ENCODE measurements at regions not wholly inside any gene's neighbourhood (a gene's known extent, or its start where the extent isn't known, plus 50 kb on each side); places are given as distances from the start of the nearest gene placed in this dataset.
"Not testable (repeated sequence)": the region's sequence is repeated elsewhere in the genome, so short reads cannot be mapped to it uniquely, and the experiment has no call there.

- TF ChIP-seq CTCF (IDR thresholded peaks at IDR 0.05) = no peak
- Mint-ChIP-seq H3K36me3 (ENCODE audit: unreplicated experiment) (no peaks in the 10 kb centered on the region), H3K27me3 (ENCODE audit: unreplicated experiment) (no peaks in the 10 kb centered on the region), H3K27ac (ENCODE audit: unreplicated experiment) (no peak overlapping the region), H3K4me3 (ENCODE audit: unreplicated experiment) (no peak overlapping the region), H3K4me1 (ENCODE audit: unreplicated experiment) (no peaks in the 10 kb centered on the region), H3K9me3 (ENCODE audit: unreplicated experiment) (peaks cover 41% of the 10 kb centered on the region)
- DNase-seq (ENCODE audit: extremely low spot score, unreplicated experiment) = no peak
Observed at GRCh38 chrX:43278440-43278839, 377.7 kb upstream of the MAOA start.

- no peak overlapping the region for H3K4me3 Mint-ChIP-seq (ENCODE audit: unreplicated experiment)
- no peak for TF ChIP-seq CTCF (IDR thresholded peaks at IDR 0.05)
- no peak for DNase-seq (ENCODE audit: extremely low spot score, unreplicated experiment)
- no peak overlapping the region for H3K27ac Mint-ChIP-seq (ENCODE audit: unreplicated experiment)
- H3K4me1 Mint-ChIP-seq (ENCODE audit: unreplicated experiment) = no peaks in the 10 kb centered on the region
- H3K27me3 Mint-ChIP-seq (ENCODE audit: unreplicated experiment) = no peaks in the 10 kb centered on the region
- H3K36me3 Mint-ChIP-seq (ENCODE audit: unreplicated experiment) = no peaks in the 10 kb centered on the region
- H3K9me3 Mint-ChIP-seq (ENCODE audit: unreplicated experiment) = peaks cover 41% of the 10 kb centered on the region
Observed at GRCh38 chrX:43279341-43279808, 376.7 kb upstream of the MAOA start.

- Mint-ChIP-seq H3K36me3 (ENCODE audit: unreplicated experiment) (no peaks in the 10 kb centered on the region), H3K27me3 (ENCODE audit: unreplicated experiment) (no peaks in the 10 kb centered on the region), H3K4me1 (ENCODE audit: unreplicated experiment) (no peaks in the 10 kb centered on the region), H3K9me3 (ENCODE audit: unreplicated experiment) (peaks cover 45% of the 10 kb centered on the region), H3K27ac (ENCODE audit: unreplicated experiment) (no peak overlapping the region), H3K4me3 (ENCODE audit: unreplicated experiment) (no peak overlapping the region)
- TF ChIP-seq CTCF (IDR thresholded peaks at IDR 0.05) = no peak
- no peak for DNase-seq (ENCODE audit: extremely low spot score, unreplicated experiment)
Observed at GRCh38 chrX:43283187-43283586, 372.9 kb upstream of the MAOA start.

- not testable (repeated sequence) for DNase-seq (ENCODE audit: extremely low spot score, unreplicated experiment); H3K27ac Mint-ChIP-seq (ENCODE audit: unreplicated experiment); H3K4me3 Mint-ChIP-seq (ENCODE audit: unreplicated experiment); H3K9me3 Mint-ChIP-seq (ENCODE audit: unreplicated experiment); H3K4me1 Mint-ChIP-seq (ENCODE audit: unreplicated experiment); H3K36me3 Mint-ChIP-seq (ENCODE audit: unreplicated experiment); H3K27me3 Mint-ChIP-seq (ENCODE audit: unreplicated experiment)
Observed at GRCh38 chrX:43311625-43312024, 344.5 kb upstream of the MAOA start.

- Mint-ChIP-seq H3K36me3 (ENCODE audit: unreplicated experiment) (no peaks in the 10 kb centered on the region), H3K9me3 (ENCODE audit: unreplicated experiment) (peaks cover 6% of the 10 kb centered on the region), H3K4me1 (ENCODE audit: unreplicated experiment) (no peaks in the 10 kb centered on the region), H3K4me3 (ENCODE audit: unreplicated experiment) (no peak overlapping the region), H3K27ac (ENCODE audit: unreplicated experiment) (no peak overlapping the region), H3K27me3 (ENCODE audit: unreplicated experiment) (no peaks in the 10 kb centered on the region)
- DNase-seq (ENCODE audit: extremely low spot score, unreplicated experiment) = no peak
- no peak for TF ChIP-seq CTCF (IDR thresholded peaks at IDR 0.05)
Observed at GRCh38 chrX:43313035-43313434, 343.1 kb upstream of the MAOA start.

- H3K4me1 Mint-ChIP-seq (ENCODE audit: unreplicated experiment) = no peaks in the 10 kb centered on the region
- TF ChIP-seq CTCF (IDR thresholded peaks at IDR 0.05) = no peak
- DNase-seq (ENCODE audit: extremely low spot score, unreplicated experiment) = no peak
- H3K9me3 Mint-ChIP-seq (ENCODE audit: unreplicated experiment) = peaks cover 11% of the 10 kb centered on the region
- no peaks in the 10 kb centered on the region for H3K36me3 Mint-ChIP-seq (ENCODE audit: unreplicated experiment)
- H3K27me3 Mint-ChIP-seq (ENCODE audit: unreplicated experiment) = no peaks in the 10 kb centered on the region
- H3K27ac Mint-ChIP-seq (ENCODE audit: unreplicated experiment) = no peak overlapping the region
- H3K4me3 Mint-ChIP-seq (ENCODE audit: unreplicated experiment) = no peak overlapping the region
Observed at GRCh38 chrX:43314525-43314924, 341.6 kb upstream of the MAOA start.
